ENCODE measurements at regions not wholly inside any gene's neighbourhood (a gene's known extent, or its start where the extent isn't known, plus 50 kb on each side); places are given as distances from the start of the nearest gene placed in this dataset.

- H3K27ac ChIP-seq (ENCODE audit: control insufficient read depth, insufficient read depth, low read length) = no peak overlapping the region
- H3K4me2 ChIP-seq (ENCODE audit: control insufficient read depth, extremely low read depth, insufficient read depth, low read depth, low read length) = no peak overlapping the region
- no peaks in the 10 kb centered on the region for H4K20me1 ChIP-seq (ENCODE audit: control insufficient read depth, extremely low read depth, insufficient read depth, low read length)
- H3K27me3 ChIP-seq (ENCODE audit: control insufficient read depth, extremely low read depth, insufficient read depth, low read length) = no peaks in the 10 kb centered on the region
- DNase-seq (ENCODE audit: low read depth, low spot score) = no peak
- no peaks in the 10 kb centered on the region for H3K4me1 ChIP-seq (ENCODE audit: control insufficient read depth, extremely low read depth, insufficient read depth, low read length)
- dilution Hi-C loops (cut with MboI; ENCODE audit: extremely low pct_ligation_motif_present, low sequenced_read_pairs) = no loop called here
- no peaks in the 10 kb centered on the region for H3K79me2 ChIP-seq (ENCODE audit: control insufficient read depth, insufficient read depth, low read length)
- no peaks in the 10 kb centered on the region for H3K9me1 ChIP-seq (ENCODE audit: control insufficient read depth, extremely low read depth, insufficient read depth, low read length)
- TF ChIP-seq CTCF (optimal IDR thresholded peaks at IDR 0.05 in 1 of 3, IDR thresholded peaks at IDR 0.05 in 1 of 3, conservative IDR thresholded peaks at IDR 0.05 in 1 of 3; ENCODE audit: extremely low read depth in 1 of 3, insufficient read depth in 2 of 3, low read length in 3 of 3) (no peak), EZH2 (IDR thresholded peaks at IDR 0.05; ENCODE audit: low read length) (no peak)
- H3K9ac ChIP-seq (ENCODE audit: control insufficient read depth, extremely low read depth, insufficient read depth, low read length) = no peak overlapping the region
- no peak for FAIRE-seq
- no peaks in the 10 kb centered on the region for H3K9me3 ChIP-seq (ENCODE audit: control insufficient read depth, low read depth, low read length)
- H3K36me3 ChIP-seq (ENCODE audit: control insufficient read depth in 2 of 2, extremely low read depth in 1 of 2, insufficient read depth in 2 of 2, low read length in 2 of 2) = no peaks in the 10 kb centered on the region
- no peak overlapping the region for H2AFZ ChIP-seq (ENCODE audit: control insufficient read depth, low read length)
- no peak overlapping the region for H3K4me3 ChIP-seq (ENCODE audit: control insufficient read depth in 2 of 3, extremely low read depth in 1 of 3, insufficient read depth in 2 of 3, low read depth in 1 of 3, low read length in 3 of 3)
These were observed 125.1 kb downstream of the PRRX1 start for GRCh38 chr1:170789063-170789462.

DNA sequence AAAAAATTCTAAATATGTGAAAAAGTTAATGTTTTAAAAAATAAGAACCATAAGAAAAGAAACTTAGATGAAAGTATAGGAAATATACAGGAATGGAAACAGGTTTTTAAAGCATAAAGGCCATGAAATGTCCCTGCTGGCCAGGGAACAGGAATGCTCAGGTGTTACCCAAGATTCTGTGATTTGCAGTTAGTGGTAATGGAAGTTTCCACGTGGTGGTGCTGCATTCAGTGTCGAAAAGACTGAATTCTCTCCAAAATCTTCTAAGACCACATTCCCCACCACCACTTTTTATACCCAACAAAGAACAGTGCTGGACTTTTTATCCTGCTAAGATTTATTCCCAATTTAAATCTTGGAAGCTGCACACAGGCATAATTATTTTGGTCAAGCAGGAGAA is 126.2 kb downstream of the PRRX1 start:
- H3K4me2 ChIP-seq (ENCODE audit: control insufficient read depth, extremely low read depth, insufficient read depth, low read depth, low read length) = no peak overlapping the region
- no peaks in the 10 kb centered on the region for H3K79me2 ChIP-seq (ENCODE audit: control insufficient read depth, insufficient read depth, low read length)
- H3K27me3 ChIP-seq (ENCODE audit: control insufficient read depth, extremely low read depth, insufficient read depth, low read length) = no peaks in the 10 kb centered on the region
- H4K20me1 ChIP-seq (ENCODE audit: control insufficient read depth, extremely low read depth, insufficient read depth, low read length) = no peaks in the 10 kb centered on the region
- no peaks in the 10 kb centered on the region for H3K9me3 ChIP-seq (ENCODE audit: control insufficient read depth, low read depth, low read length)
- H3K9ac ChIP-seq (ENCODE audit: control insufficient read depth, extremely low read depth, insufficient read depth, low read length) = no peak overlapping the region
- peak in 1 of 3 experiments; percentile 18 for TF ChIP-seq CTCF (optimal IDR thresholded peaks at IDR 0.05 in 1 of 3, IDR thresholded peaks at IDR 0.05 in 1 of 3, conservative IDR thresholded peaks at IDR 0.05 in 1 of 3; ENCODE audit: extremely low read depth in 1 of 3, insufficient read depth in 2 of 3, low read length in 3 of 3)
- TF ChIP-seq EZH2 (IDR thresholded peaks at IDR 0.05; ENCODE audit: low read length) = no peak
- no peak for DNase-seq (ENCODE audit: low read depth, low spot score)
- no peak overlapping the region for H2AFZ ChIP-seq (ENCODE audit: control insufficient read depth, low read length)
- H3K27ac ChIP-seq (ENCODE audit: control insufficient read depth, insufficient read depth, low read length) = no peak overlapping the region
- H3K4me1 ChIP-seq (ENCODE audit: control insufficient read depth, extremely low read depth, insufficient read depth, low read length) = no peaks in the 10 kb centered on the region
- dilution Hi-C loops (cut with MboI; ENCODE audit: extremely low pct_ligation_motif_present, low sequenced_read_pairs) = no loop called here
- no peak for FAIRE-seq
- H3K4me3 ChIP-seq (ENCODE audit: control insufficient read depth in 2 of 3, extremely low read depth in 1 of 3, insufficient read depth in 2 of 3, low read depth in 1 of 3, low read length in 3 of 3) = no peak overlapping the region
- H3K36me3 ChIP-seq (ENCODE audit: control insufficient read depth in 2 of 2, extremely low read depth in 1 of 2, insufficient read depth in 2 of 2, low read length in 2 of 2) = no peaks in the 10 kb centered on the region
- H3K9me1 ChIP-seq (ENCODE audit: control insufficient read depth, extremely low read depth, insufficient read depth, low read length) = no peaks in the 10 kb centered on the region
